Hepatocyte (in vitro differentiated cells): ENCODE measurements at regions not wholly inside any gene's neighbourhood (a gene's known extent, or its start where the extent isn't known, plus 50 kb on each side); places are given as distances from the start of the nearest gene placed in this dataset.

Experiments
- DNase-seq: peaks from one replicate; pipeline ENCODE4 v3.0.0-alpha.2; 2016; ENCODE audit warnings: low spot score
- H2AFZ ChIP-seq: fragments of 200-600 bp; sonication (generic); 2 replicates; pipeline ENCODE4 v1.6.0; 2016; ENCODE audit warnings: antibody characterized with exemption, mild to moderate bottlenecking
- H3K27ac ChIP-seq: fragments of 200-600 bp; sonication (generic); 2 replicates; pipeline ENCODE4 v1.5.1; 2016; ENCODE audit warnings: mild to moderate bottlenecking
- H3K27me3 ChIP-seq: fragments of 200-600 bp; sonication (generic); 2 replicates; pipeline ENCODE4 v1.6.1; 2016
- H3K36me3 ChIP-seq: fragments of 200-600 bp; sonication (generic); replicated peaks from 2 replicates; pipeline ENCODE4 v1.5.1; 2016; ENCODE audit warnings: low read depth; ENCODE audit not compliant: insufficient read depth
- H3K4me1 ChIP-seq: fragments of 200-600 bp; sonication (generic); 2 replicates; pipeline ENCODE4 v1.5.1; 2016; ENCODE audit warnings: mild to moderate bottlenecking, moderate library complexity; ENCODE audit not compliant: insufficient read depth
- H3K4me2 ChIP-seq: fragments of 200-600 bp; sonication (generic); 2 replicates; pipeline ENCODE4 v1.6.0; 2016
- H3K4me3 ChIP-seq: fragments of 200-600 bp; sonication (generic); 2 replicates; pipeline ENCODE4 v1.5.1; 2016; ENCODE audit warnings: mild to moderate bottlenecking
- H3K79me2 ChIP-seq: fragments of 200-600 bp; sonication (generic); 2 replicates; pipeline ENCODE4 v1.6.0; 2017; ENCODE audit warnings: mild to moderate bottlenecking
- H3K9me2 ChIP-seq: fragments of 200-600 bp; sonication (generic); replicated peaks from 2 replicates; pipeline ENCODE4 v1.6.0; 2017; ENCODE audit warnings: mild to moderate bottlenecking; ENCODE audit not compliant: insufficient read depth
- H3K9me3 ChIP-seq: fragments of 200-600 bp; sonication (generic); 2 replicates; pipeline ENCODE4 v1.5.1; 2016; ENCODE audit warnings: low read depth, mild to moderate bottlenecking
- H4K20me1 ChIP-seq: fragments of 200-600 bp; sonication (generic); 2 replicates; pipeline ENCODE4 v1.6.0; 2016; ENCODE audit warnings: mild to moderate bottlenecking; ENCODE audit not compliant: insufficient read depth, poor library complexity, severe bottlenecking
- EZH2 ChIP-seq: fragments of 200-600 bp; sonication (generic); IDR thresholded peaks from 2 replicates; pipeline ENCODE4 v1.6.1; 2016; ENCODE audit warnings: antibody characterized with exemption, mild to moderate bottlenecking, borderline replicate concordance
- EZH2phosphoT487 ChIP-seq: fragments of 200-600 bp; sonication (generic); IDR thresholded peaks from one replicate; pipeline ENCODE4 v1.6.1; 2018; ENCODE audit warnings: antibody characterized with exemption, mild to moderate bottlenecking, low read depth, moderate library complexity; ENCODE audit not compliant: unreplicated experiment, severe bottlenecking
- WGBS: methylation state at CpG from one replicate; pipeline ENCODE4 v1.1.6; 2016; ENCODE audit warnings: low lambda C conversion rate; ENCODE audit errors: missing lambda C conversion rate; 5-methylcytosine and 5-hydroxymethylcytosine counted together
- TF ChIP-seq, protein P1 (sequence below): fragments of 200-600 bp; sonication (generic); IDR thresholded peaks from 2 replicates; pipeline ENCODE4 v1.5.1; 2016; ENCODE audit warnings: antibody characterized with exemption, mild to moderate bottlenecking; ENCODE audit not compliant: poor library complexity

DNA sequence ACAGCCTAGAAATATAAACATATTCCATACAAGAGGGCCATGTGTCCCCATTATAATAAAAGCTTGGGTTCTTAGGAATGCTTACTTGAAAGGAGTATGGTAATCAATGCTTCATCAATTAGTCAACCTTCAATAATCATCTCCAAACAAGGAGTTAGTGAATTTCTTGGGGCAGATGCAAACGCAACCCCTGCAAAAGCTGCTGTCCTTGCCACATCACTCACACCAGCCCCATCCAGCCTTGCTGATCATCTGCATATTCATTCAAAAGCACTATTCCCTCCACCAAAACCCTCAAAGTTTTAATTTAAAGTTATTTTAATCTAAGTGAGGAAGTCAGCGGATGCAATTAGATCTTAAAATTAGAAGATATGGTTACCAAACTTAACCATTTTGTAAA lies 54.0 kb upstream of the VGLL4 start:
- Histone ChIP-seq H3K9me3 (no peaks in the 10 kb centered on the region), H3K9me2 (no peaks in the 10 kb centered on the region), H3K4me2 (no peak overlapping the region), H3K36me3 (no peaks in the 10 kb centered on the region), H3K4me3 (no peak overlapping the region), H3K4me1 (no peaks in the 10 kb centered on the region), H2AFZ (no peak overlapping the region), H3K27me3 (no peaks in the 10 kb centered on the region), H4K20me1 (no peaks in the 10 kb centered on the region), H3K79me2 (peaks cover 64% of the 10 kb centered on the region), H3K27ac (no peak overlapping the region)
- no peak for DNase-seq
- WGBS = 94% methylated on average over 2 of the region's 2 CpGs
- no peak for TF ChIP-seq EZH2
- no peak for TF ChIP-seq EZH2phosphoT487
- TF ChIP-seq, protein P1, sequence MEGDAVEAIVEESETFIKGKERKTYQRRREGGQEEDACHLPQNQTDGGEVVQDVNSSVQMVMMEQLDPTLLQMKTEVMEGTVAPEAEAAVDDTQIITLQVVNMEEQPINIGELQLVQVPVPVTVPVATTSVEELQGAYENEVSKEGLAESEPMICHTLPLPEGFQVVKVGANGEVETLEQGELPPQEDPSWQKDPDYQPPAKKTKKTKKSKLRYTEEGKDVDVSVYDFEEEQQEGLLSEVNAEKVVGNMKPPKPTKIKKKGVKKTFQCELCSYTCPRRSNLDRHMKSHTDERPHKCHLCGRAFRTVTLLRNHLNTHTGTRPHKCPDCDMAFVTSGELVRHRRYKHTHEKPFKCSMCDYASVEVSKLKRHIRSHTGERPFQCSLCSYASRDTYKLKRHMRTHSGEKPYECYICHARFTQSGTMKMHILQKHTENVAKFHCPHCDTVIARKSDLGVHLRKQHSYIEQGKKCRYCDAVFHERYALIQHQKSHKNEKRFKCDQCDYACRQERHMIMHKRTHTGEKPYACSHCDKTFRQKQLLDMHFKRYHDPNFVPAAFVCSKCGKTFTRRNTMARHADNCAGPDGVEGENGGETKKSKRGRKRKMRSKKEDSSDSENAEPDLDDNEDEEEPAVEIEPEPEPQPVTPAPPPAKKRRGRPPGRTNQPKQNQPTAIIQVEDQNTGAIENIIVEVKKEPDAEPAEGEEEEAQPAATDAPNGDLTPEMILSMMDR = no peak

DNA sequence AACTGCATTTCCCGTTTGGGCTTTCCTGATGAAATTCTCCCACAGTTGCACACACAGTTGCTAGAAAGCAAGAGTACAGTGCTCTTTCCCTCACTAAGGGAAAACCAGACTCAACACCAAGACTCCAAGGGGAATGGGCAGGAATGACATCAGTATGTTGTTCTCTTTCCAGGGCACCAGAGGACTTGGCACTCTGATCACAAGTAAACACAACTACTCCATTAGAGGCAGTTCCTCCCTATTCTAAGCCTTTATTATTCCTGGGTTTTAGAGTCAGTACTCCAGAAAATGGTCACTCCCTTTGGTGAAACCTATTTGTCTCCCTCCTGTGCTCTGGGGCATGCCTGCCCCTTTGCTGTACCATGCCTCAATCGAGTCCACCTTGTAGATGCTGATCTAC lies 52.3 kb upstream of the VGLL4 start:
- peaks cover 58% of the 10 kb centered on the region for H3K79me2 ChIP-seq
- H4K20me1 ChIP-seq = no peaks in the 10 kb centered on the region
- H2AFZ ChIP-seq = no peak overlapping the region
- no peaks in the 10 kb centered on the region for H3K9me2 ChIP-seq
- 94% methylated on average over 2 of the region's 2 CpGs for WGBS
- no peak overlapping the region for H3K4me3 ChIP-seq
- no peaks in the 10 kb centered on the region for H3K27me3 ChIP-seq
- TF ChIP-seq, protein P1 = no peak
- TF ChIP-seq EZH2 = no peak
- no peak for TF ChIP-seq EZH2phosphoT487
- no peak overlapping the region for H3K27ac ChIP-seq
- DNase-seq = no peak
- no peak overlapping the region for H3K4me2 ChIP-seq
- no peaks in the 10 kb centered on the region for H3K36me3 ChIP-seq
- no peaks in the 10 kb centered on the region for H3K9me3 ChIP-seq
- H3K4me1 ChIP-seq = no peaks in the 10 kb centered on the region
